HepG2 (cell line): ENCODE measurements at regions not wholly inside any gene's neighbourhood (a gene's known extent, or its start where the extent isn't known, plus 50 kb on each side); places are given as distances from the start of the nearest gene placed in this dataset.

Experiments used
- CEBPB ChIP-seq: IDR thresholded peaks from 2 replicates; pipeline ENCODE4 v1.6.1; 2011; ENCODE audit warnings: low read depth, low read length, improper control_type of control experiment, borderline replicate concordance
- NFIC ChIP-seq: IDR thresholded peaks from 2 replicates; pipeline ENCODE4 v1.6.1; 2012; ENCODE audit warnings: mild to moderate bottlenecking, low read length, inconsistent platforms
- TCF7L2 ChIP-seq: IDR thresholded peaks from 2 replicates; pipeline ENCODE4 v1.6.1; 2011; ENCODE audit warnings: mild to moderate bottlenecking, low read depth, low read length, moderate library complexity
- ZSCAN25 ChIP-seq: sonication (generic); formaldehyde crosslinking; IDR thresholded peaks from 2 replicates; pipeline ENCODE4 v1.8.0; 2022; ENCODE audit warnings: mild to moderate bottlenecking, missing genetic modification reagents
- TF ChIP-seq, protein P1 (sequence below): sonication (generic); formaldehyde crosslinking; IDR thresholded peaks from 2 replicates; pipeline ENCODE4 v1.4.0; 2020; ENCODE audit warnings: missing genetic modification reagents, borderline replicate concordance

DNA sequence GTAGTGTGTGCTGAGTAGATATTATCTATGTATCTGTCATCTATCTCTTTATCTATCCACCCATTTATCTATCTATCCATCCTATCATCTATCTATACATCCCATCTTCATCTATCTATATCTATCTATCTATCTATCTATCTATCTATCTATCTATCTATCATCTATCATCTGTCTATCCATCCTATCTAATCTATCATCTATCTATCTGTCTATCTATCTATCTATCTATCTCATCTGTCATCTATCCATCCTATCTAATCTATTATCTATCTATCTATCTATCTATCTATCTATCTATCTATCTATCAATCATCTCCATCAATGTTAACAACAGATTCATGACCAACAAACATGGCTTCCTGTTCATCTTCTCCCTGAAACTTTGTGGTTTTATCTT, 90.5 kb upstream of the SLC24A3 start:
- TF ChIP-seq, protein P1, sequence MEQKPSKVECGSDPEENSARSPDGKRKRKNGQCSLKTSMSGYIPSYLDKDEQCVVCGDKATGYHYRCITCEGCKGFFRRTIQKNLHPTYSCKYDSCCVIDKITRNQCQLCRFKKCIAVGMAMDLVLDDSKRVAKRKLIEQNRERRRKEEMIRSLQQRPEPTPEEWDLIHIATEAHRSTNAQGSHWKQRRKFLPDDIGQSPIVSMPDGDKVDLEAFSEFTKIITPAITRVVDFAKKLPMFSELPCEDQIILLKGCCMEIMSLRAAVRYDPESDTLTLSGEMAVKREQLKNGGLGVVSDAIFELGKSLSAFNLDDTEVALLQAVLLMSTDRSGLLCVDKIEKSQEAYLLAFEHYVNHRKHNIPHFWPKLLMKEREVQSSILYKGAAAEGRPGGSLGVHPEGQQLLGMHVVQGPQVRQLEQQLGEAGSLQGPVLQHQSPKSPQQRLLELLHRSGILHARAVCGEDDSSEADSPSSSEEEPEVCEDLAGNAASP (CRISPR knock-in tag), result no peak
- TF ChIP-seq NFIC (no peak), ZSCAN25 (CRISPR knock-in tag) (no peak), CEBPB (no peak), TCF7L2 (no peak)
